ENCODE measurements at regions not wholly inside any gene's neighbourhood (a gene's known extent, or its start where the extent isn't known, plus 50 kb on each side); places are given as distances from the start of the nearest gene placed in this dataset.

DNA sequence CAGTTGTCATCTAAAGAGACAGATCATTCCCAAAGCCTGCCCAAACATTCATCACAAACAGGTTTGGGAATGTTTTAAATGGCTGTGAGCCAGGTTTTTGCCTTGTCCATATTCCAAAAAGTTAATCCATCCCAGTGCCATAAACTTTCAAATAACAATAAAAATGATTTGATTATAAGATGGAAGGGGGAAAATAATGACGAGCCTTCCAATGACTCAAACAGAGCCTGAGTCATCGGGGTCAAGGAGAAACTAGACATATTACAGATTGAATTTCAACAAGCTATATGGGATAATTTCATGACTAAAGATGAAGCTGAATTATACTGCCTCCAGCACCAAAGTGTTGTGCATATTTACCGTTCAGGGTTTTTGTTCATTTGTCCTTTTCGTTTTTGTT is 195.8 kb upstream of the PKN2 start:
- Histone ChIP-seq H3K27me3 (ENCODE audit: insufficient read depth, poor library complexity, severe bottlenecking) (peaks cover 4% of the 10 kb centered on the region), H3K4me3 (replicated peaks; ENCODE audit: insufficient read depth, low read length) (no peak overlapping the region), H3K27ac (replicated peaks) (no peak overlapping the region)
- TF ChIP-seq, protein P1, sequence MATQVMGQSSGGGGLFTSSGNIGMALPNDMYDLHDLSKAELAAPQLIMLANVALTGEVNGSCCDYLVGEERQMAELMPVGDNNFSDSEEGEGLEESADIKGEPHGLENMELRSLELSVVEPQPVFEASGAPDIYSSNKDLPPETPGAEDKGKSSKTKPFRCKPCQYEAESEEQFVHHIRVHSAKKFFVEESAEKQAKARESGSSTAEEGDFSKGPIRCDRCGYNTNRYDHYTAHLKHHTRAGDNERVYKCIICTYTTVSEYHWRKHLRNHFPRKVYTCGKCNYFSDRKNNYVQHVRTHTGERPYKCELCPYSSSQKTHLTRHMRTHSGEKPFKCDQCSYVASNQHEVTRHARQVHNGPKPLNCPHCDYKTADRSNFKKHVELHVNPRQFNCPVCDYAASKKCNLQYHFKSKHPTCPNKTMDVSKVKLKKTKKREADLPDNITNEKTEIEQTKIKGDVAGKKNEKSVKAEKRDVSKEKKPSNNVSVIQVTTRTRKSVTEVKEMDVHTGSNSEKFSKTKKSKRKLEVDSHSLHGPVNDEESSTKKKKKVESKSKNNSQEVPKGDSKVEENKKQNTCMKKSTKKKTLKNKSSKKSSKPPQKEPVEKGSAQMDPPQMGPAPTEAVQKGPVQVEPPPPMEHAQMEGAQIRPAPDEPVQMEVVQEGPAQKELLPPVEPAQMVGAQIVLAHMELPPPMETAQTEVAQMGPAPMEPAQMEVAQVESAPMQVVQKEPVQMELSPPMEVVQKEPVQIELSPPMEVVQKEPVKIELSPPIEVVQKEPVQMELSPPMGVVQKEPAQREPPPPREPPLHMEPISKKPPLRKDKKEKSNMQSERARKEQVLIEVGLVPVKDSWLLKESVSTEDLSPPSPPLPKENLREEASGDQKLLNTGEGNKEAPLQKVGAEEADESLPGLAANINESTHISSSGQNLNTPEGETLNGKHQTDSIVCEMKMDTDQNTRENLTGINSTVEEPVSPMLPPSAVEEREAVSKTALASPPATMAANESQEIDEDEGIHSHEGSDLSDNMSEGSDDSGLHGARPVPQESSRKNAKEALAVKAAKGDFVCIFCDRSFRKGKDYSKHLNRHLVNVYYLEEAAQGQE (IDR thresholded peaks at IDR 0.05; ENCODE audit: insufficient replicate concordance, low read depth) = no peak
- TF ChIP-seq GABPA (IDR thresholded peaks at IDR 0.05; ENCODE audit: low read depth) = no peak
- TF ChIP-seq, protein P2, sequence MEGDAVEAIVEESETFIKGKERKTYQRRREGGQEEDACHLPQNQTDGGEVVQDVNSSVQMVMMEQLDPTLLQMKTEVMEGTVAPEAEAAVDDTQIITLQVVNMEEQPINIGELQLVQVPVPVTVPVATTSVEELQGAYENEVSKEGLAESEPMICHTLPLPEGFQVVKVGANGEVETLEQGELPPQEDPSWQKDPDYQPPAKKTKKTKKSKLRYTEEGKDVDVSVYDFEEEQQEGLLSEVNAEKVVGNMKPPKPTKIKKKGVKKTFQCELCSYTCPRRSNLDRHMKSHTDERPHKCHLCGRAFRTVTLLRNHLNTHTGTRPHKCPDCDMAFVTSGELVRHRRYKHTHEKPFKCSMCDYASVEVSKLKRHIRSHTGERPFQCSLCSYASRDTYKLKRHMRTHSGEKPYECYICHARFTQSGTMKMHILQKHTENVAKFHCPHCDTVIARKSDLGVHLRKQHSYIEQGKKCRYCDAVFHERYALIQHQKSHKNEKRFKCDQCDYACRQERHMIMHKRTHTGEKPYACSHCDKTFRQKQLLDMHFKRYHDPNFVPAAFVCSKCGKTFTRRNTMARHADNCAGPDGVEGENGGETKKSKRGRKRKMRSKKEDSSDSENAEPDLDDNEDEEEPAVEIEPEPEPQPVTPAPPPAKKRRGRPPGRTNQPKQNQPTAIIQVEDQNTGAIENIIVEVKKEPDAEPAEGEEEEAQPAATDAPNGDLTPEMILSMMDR (IDR thresholded peaks at IDR 0.05; ENCODE audit: insufficient read depth, low read length) = no peak
- TF ChIP-seq POLR2AphosphoS5 (IDR thresholded peaks at IDR 0.05; ENCODE audit: low read depth) = no peak
- TF ChIP-seq SPI1 (IDR thresholded peaks at IDR 0.05; ENCODE audit: borderline replicate concordance, low read depth) = no peak
- DNase-seq (ENCODE audit: low read depth in 1 of 2, low spot score in 1 of 2) = no peak

DNA sequence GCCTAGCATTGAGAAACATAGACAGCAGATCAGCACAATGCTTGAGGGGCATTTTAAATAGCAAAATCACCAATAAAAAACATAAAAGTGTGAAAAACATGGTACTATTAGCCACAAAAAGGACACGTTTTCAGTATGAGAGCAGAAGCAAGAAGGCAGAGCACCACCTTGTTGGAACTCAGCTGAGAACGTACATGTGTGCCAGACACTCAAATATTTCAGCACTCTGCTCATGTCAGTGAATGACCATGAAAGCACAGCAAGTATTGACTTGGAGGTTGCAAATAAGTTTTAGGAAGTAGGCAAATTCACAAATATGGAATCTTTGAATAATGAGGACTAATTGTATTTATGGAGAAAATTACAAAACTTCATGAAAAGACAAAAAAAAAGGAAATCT is 193.4 kb upstream of the PKN2 start:
- Histone ChIP-seq H3K27ac (replicated peaks) (no peak overlapping the region), H3K4me3 (replicated peaks; ENCODE audit: insufficient read depth, low read length) (no peak overlapping the region)
- TF ChIP-seq, protein P2 (IDR thresholded peaks at IDR 0.05; ENCODE audit: insufficient read depth, low read length) = no peak
- TF ChIP-seq, protein P1 (IDR thresholded peaks at IDR 0.05; ENCODE audit: insufficient replicate concordance, low read depth) = no peak
- TF ChIP-seq SPI1 (IDR thresholded peaks at IDR 0.05; ENCODE audit: borderline replicate concordance, low read depth) (no peak), GABPA (IDR thresholded peaks at IDR 0.05; ENCODE audit: low read depth) (no peak), POLR2AphosphoS5 (IDR thresholded peaks at IDR 0.05; ENCODE audit: low read depth) (no peak)

DNA sequence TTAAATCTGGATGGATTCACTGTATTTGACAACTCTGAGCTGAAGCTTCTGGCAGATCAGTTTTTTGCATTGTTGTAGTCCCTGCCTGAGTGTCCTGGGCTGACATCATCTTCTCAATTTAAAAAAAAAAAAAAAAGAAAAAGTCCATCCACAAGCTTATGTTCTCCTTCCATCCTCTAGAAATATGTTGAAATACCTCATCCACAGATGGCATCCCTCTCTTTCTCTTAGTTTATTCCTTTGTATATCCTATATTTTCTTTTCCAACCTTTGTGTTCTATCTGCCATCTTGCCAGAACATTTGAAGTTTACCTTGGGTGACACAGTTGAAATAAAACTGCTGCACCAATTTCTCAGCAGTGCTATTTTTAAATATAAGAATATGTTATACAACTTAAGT is 184.4 kb upstream of the PKN2 start:
- TF ChIP-seq, protein P1 (IDR thresholded peaks at IDR 0.05; ENCODE audit: insufficient replicate concordance, low read depth) = no peak
- TF ChIP-seq SPI1 (IDR thresholded peaks at IDR 0.05; ENCODE audit: borderline replicate concordance, low read depth) (no peak), GABPA (IDR thresholded peaks at IDR 0.05; ENCODE audit: low read depth) (no peak), POLR2AphosphoS5 (IDR thresholded peaks at IDR 0.05; ENCODE audit: low read depth) (no peak)
- TF ChIP-seq, protein P2 (IDR thresholded peaks at IDR 0.05; ENCODE audit: insufficient read depth, low read length) = no peak
- Histone ChIP-seq H3K4me3 (replicated peaks; ENCODE audit: insufficient read depth, low read length) (no peak overlapping the region), H3K27ac (replicated peaks) (no peak overlapping the region), H3K27me3 (ENCODE audit: insufficient read depth, poor library complexity, severe bottlenecking) (no peaks in the 10 kb centered on the region)
- no peak for DNase-seq (ENCODE audit: low read depth in 1 of 2, low spot score in 1 of 2)

More for the DNA sequence above, 193.4 kb upstream of the PKN2 start:
- peaks cover 4% of the 10 kb centered on the region for H3K27me3 ChIP-seq (ENCODE audit: insufficient read depth, poor library complexity, severe bottlenecking)
- no peak for DNase-seq (ENCODE audit: low read depth in 1 of 2, low spot score in 1 of 2)

Data from HL-60 (cell line).